Upper lobe of right lung (tissue), 1 donor: ENCODE measurements at regions not wholly inside any gene's neighbourhood (a gene's known extent, or its start where the extent isn't known, plus 50 kb on each side); places are given as distances from the start of the nearest gene placed in this dataset.
A peak's percentile ranks its signal among the peaks of the same experiment; 100 is the strongest.

Source experiments
- ATAC-seq: fragments of 200-7000 bp; cut with Tn5 transposase; one replicate; pipeline ENCODE4 v1.9.1; 2020; ENCODE audit warnings: mild to moderate bottlenecking, moderate library complexity
- DNase-seq: peaks from one replicate; pipeline ENCODE4 v3.0.0-alpha.2; 2020
- H3K27ac ChIP-seq: fragments of 200-600 bp; one replicate; pipeline ENCODE4 v1.8.0; 2022
- H3K27me3 ChIP-seq: fragments of 200-600 bp; one replicate; pipeline ENCODE4 v1.8.0; 2022; ENCODE audit warnings: mild to moderate bottlenecking
- H3K36me3 ChIP-seq: fragments of 200-600 bp; one replicate; pipeline ENCODE4 v1.8.0; 2022
- H3K4me1 ChIP-seq: fragments of 200-600 bp; one replicate; pipeline ENCODE4 v1.8.0; 2022
- H3K4me3 ChIP-seq: fragments of 200-600 bp; one replicate; pipeline ENCODE4 v1.8.0; 2022; ENCODE audit warnings: mild to moderate bottlenecking
- H3K9me3 ChIP-seq: fragments of 200-600 bp; one replicate; pipeline ENCODE4 v1.8.0; 2022
- CTCF ChIP-seq: fragments of 200-600 bp; IDR thresholded peaks from one replicate; pipeline ENCODE4 v1.8.0; 2022; ENCODE audit warnings: antibody characterized with exemption
- intact Hi-C: fragments of 100-400 bp; cut with DNase I; formaldehyde crosslinking; loops from one replicate; pipeline ENCODE4 v1.11.0; 2022
- donor health status: DM: no; HTN: yes; CAD: no; lungs with severe emphysema.

- no peaks in the 10 kb centered on the region for H3K9me3 ChIP-seq
- H3K27ac ChIP-seq: no peak overlapping the region
- DNase-seq: no peak
- ATAC-seq: no peak
- H3K4me3 ChIP-seq: no peak overlapping the region
- H3K36me3 ChIP-seq: no peaks in the 10 kb centered on the region
- no peaks in the 10 kb centered on the region for H3K4me1 ChIP-seq
- H3K27me3 ChIP-seq: peaks cover 6% of the 10 kb centered on the region
- intact Hi-C loops: no loop called here
- TF ChIP-seq CTCF: no peak
Measured at GRCh38 chr16:51638339-51639135, 487.5 kb upstream of the SALL1 start.

GRCh38 chr16:51637770-51638094 lies 486.7 kb upstream of the SALL1 start:
- Histone ChIP-seq H3K36me3 (no peaks in the 10 kb centered on the region), H3K4me3 (no peak overlapping the region), H3K27me3 (peaks cover 6% of the 10 kb centered on the region), H3K9me3 (no peaks in the 10 kb centered on the region), H3K27ac (no peak overlapping the region), H3K4me1 (no peaks in the 10 kb centered on the region)
- intact Hi-C loops: no loop called here
- no peak for DNase-seq
- no peak for ATAC-seq
- no peak for TF ChIP-seq CTCF

- TF ChIP-seq CTCF: no peak
- no peaks in the 10 kb centered on the region for H3K4me1 ChIP-seq
- no peaks in the 10 kb centered on the region for H3K36me3 ChIP-seq
- H3K27me3 ChIP-seq: peaks cover 6% of the 10 kb centered on the region
- H3K9me3 ChIP-seq: no peaks in the 10 kb centered on the region
- intact Hi-C loops: no loop called here
- H3K27ac ChIP-seq: no peak overlapping the region
- H3K4me3 ChIP-seq: no peak overlapping the region
- ATAC-seq: peak; percentile 15
- DNase-seq: no peak
Measured at GRCh38 chr16:51636920-51637769, 486.1 kb upstream of the SALL1 start.

- intact Hi-C loops: no loop called here
- ATAC-seq: no peak
- TF ChIP-seq CTCF: no peak
Measured at GRCh38 chr16:51635181-51635580, 484.1 kb upstream of the SALL1 start.

GRCh38 chr16:51630076-51630475 lies 479.0 kb upstream of the SALL1 start:
- DNase-seq: no peak
- no peaks in the 10 kb centered on the region for H3K4me1 ChIP-seq
- ATAC-seq: no peak
- no peaks in the 10 kb centered on the region for H3K9me3 ChIP-seq
- no peak overlapping the region for H3K4me3 ChIP-seq
- no peak overlapping the region for H3K27ac ChIP-seq
- no peak for TF ChIP-seq CTCF
- intact Hi-C loops: no loop called here
- H3K36me3 ChIP-seq: no peaks in the 10 kb centered on the region
- H3K27me3 ChIP-seq: no peaks in the 10 kb centered on the region

More at GRCh38 chr16:51635181-51635580, 484.1 kb upstream of the SALL1 start:
- no peak overlapping the region for H3K4me3 ChIP-seq
- H3K9me3 ChIP-seq: no peaks in the 10 kb centered on the region
- no peaks in the 10 kb centered on the region for H3K36me3 ChIP-seq
- no peaks in the 10 kb centered on the region for H3K4me1 ChIP-seq
- DNase-seq: no peak
- peaks cover 6% of the 10 kb centered on the region for H3K27me3 ChIP-seq
- no peak overlapping the region for H3K27ac ChIP-seq
